ENCODE measurements at regions not wholly inside any gene's neighbourhood (a gene's known extent, or its start where the extent isn't known, plus 50 kb on each side); places are given as distances from the start of the nearest gene placed in this dataset.

GRCh38 chr15:62874959-62875625 is 167.5 kb upstream of the TPM1 start:
- intact Hi-C loops (cut with micrococcal nuclease) = no loop called here

DNA sequence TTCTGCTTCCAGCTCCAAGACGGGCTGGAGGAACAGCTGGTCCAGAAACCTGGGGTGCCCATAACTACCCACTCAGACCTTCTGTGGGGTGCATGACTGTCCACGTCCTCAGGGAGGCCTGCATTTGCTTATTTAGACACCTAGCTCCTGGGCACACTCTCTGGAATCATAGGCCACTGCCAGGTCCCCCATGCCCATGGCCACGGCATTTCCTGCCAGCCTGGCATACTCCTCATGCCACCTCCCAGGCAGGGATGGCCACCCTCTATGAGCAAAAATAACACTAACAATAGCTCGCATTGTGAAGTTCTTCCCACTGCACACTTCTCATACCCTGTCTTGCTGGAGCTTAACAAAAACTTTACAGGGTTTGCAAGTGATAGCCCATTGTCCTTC is 166.9 kb upstream of the TPM1 start:
- intact Hi-C loops (cut with micrococcal nuclease) = no loop called here

- intact Hi-C loops (cut with micrococcal nuclease) = no loop called here
Measured at GRCh38 chr15:62877276-62877857, 165.2 kb upstream of the TPM1 start.

- intact Hi-C loops (cut with micrococcal nuclease) = no loop called here
Measured at GRCh38 chr15:62878070-62878469, 164.5 kb upstream of the TPM1 start.

DNA sequence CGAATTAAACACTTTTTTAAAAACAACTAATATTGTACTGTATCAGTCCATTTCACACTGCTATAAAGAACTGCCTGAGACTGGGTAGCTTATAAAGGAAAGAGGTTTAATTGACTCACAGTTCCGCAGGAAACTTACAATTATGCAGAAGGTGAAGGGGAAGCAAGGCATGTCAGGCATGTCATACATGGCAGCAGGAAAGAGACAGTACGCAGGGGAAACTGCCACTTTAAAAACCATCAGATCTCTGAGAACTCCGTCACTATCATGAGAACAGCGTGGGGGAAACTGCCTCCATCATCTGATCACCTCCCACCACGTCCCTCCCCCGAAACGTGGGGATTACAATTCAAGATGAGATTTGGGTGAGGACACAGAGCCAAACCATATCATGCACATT is 162.8 kb upstream of the TPM1 start:
- intact Hi-C loops (cut with micrococcal nuclease) = loop anchor here (5.0 kb wide), 1 partner anchor 162 kb away; no protein-coding TSS in a partner anchor

DNA sequence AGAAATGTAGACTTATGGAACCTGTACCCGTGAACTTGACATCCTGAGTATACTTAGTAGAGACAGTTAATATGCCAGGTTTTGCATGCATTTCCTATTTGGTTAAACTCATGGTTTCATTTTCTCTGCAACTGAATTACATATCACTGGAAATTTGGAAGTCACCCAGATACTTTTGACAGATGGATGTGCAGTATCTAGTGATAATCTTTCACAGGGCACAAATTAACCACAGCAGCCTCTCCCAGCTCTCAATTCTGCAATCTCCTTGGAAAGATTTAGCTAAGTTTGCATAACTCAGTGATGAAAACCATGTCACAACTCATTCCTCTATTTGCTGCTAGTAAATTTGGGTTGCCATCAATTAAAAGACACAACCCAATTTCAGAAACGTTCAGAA is 162.3 kb upstream of the TPM1 start:
- intact Hi-C loops (cut with micrococcal nuclease) = loop anchor here (5.0 kb wide), 1 partner anchor 163 kb away; no protein-coding TSS in a partner anchor

- intact Hi-C loops (cut with micrococcal nuclease) = loop anchor here (5.0 kb wide), 1 partner anchor 164 kb away; no protein-coding TSS in a partner anchor
Measured at GRCh38 chr15:62881056-62881455, 161.5 kb upstream of the TPM1 start.

- intact Hi-C loops (cut with micrococcal nuclease) = loop anchor here (5.0 kb wide), 1 partner anchor 167 kb away; no protein-coding TSS in a partner anchor
Measured at GRCh38 chr15:62883938-62884479, 158.5 kb upstream of the TPM1 start.

DNA sequence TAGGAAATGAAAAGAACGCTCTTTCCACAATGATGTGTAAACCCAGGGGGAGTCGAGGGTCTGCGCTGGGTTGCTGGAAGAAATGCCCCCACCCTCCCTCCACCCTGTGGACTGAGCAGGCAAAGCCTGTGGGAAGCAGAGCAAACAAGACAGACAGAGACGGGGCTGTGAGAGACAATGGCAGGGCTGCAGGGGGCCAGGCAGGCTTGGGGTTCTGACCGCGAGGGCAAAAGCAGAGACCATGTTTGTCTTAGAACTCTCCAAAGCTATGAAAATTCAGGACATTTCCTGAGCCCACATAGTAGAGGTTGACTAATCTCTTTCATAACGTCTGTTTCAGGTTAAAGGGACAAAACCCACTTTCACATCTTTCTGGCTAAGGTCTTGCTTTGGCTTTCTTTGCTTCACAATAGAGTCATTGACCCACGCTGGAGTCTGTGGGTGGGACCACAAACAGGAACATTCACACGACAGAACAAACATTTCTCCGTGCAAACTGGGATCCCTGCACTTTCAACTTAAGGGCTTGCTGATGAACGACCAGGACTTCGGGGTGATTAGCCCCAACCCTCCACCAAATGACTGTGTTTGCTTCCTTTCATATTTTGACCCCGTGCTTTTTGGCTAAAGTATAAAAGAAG is 156.0 kb upstream of the TPM1 start:
- intact Hi-C loops (cut with micrococcal nuclease) = no loop called here

DNA sequence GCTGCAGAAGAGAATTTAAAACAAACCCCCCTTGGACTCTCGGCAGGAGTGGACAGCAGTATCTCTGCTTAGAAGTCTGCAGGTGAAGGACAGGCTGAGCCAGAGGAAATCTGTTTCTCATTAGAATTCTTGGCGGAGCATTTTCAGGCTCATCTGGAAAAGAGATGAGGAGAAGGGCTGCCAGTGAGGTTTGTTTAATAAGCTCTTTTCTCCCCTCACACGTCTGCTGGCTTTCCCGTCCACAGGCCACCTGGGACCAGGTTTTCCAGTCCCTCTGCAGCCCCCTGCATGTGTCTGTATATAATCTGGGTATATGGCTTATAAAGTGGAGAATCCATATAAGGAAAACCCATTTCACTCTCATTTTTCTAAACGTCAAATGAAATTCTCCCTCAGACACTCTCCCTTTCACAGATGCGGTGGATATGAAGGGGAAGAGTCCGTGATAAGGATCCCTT is 155.4 kb upstream of the TPM1 start:
- intact Hi-C loops (cut with micrococcal nuclease) = no loop called here

DNA sequence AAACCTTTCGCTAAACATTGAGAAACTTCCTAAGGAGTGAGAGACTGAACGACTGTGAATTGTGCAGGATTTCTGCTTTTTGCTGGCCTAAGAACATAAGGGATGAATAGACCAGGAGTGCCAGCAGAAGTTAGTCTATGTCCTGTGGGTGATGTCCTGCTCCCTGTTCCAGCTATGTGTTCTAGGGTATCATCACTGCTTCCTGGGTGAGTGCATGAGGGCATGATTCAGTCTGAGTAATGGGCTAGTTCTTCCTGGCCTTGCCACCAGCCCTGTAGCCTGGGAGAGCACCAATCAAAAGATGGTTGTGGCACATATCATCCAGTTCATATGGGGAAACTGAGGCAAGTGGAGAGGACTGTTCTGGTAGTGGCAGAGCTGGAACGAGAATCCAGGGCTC is 153.9 kb upstream of the TPM1 start:
- intact Hi-C loops (cut with micrococcal nuclease) = no loop called here

DNA sequence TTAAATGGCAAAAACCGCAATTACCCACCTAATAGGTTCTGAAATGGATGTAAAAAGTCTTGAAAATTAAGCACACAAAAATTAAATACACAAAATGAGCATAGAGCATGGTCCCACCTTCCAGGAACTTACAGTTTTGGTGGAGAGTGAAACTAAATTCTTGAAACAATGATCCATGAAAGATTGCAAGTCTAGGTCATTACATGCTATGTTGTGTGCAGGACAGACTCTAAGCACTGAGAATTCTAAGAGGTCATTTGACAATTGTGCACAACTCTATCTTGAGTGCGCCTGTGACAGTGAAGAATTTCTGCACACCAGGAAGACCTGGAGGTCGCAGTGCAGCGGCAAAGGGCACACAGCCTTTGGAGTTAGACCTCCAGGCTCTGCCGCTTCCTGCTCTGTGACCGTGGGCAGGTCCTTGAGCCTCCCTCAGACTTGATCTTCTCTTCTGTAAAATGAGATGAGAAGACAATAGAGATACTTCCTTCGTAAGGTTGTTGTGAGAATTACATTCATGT is 153.3 kb upstream of the TPM1 start:
- intact Hi-C loops (cut with micrococcal nuclease) = no loop called here

- intact Hi-C loops (cut with micrococcal nuclease) = no loop called here
Measured at GRCh38 chr15:62889734-62890505, 152.6 kb upstream of the TPM1 start.

DNA sequence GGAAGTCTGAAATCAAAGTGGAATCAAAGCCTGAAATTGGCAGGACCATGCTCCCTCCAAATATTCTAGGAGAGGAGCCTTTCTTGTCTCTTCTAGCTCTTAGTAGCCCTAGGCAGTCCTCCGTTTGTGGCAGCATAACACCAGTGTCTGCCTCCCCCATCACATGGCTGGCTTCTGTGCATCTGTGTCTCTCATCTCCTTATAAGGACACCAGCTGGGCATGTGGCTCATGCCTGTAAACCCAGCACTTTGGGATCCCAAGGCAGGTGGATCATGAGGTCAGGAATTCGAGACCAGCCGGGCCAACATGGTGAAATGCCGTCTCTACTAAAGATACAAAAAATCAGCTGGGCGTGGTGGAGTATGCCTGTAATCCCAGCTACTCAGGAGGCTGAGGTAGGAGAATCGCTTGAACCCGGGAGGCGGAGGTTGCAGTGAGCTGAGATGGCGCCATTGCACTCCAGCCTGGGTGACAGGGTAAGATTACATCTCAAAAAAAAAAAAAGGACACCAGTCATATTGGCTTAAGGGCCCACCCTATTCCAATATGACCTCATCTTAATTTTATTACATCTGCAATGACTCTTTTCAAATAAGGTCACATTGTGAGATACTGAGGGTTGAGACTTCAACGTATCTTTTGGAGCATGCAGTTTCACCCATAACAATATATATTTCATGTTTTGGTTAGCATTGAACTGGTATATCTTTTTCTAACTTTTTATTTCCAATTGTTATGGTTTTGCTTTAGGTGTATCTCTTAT is 148.0 kb upstream of the TPM1 start:
- intact Hi-C loops (cut with micrococcal nuclease) = no loop called here

- intact Hi-C loops (cut with micrococcal nuclease) = no loop called here
Measured at GRCh38 chr15:62895139-62895866, 147.2 kb upstream of the TPM1 start.

DNA sequence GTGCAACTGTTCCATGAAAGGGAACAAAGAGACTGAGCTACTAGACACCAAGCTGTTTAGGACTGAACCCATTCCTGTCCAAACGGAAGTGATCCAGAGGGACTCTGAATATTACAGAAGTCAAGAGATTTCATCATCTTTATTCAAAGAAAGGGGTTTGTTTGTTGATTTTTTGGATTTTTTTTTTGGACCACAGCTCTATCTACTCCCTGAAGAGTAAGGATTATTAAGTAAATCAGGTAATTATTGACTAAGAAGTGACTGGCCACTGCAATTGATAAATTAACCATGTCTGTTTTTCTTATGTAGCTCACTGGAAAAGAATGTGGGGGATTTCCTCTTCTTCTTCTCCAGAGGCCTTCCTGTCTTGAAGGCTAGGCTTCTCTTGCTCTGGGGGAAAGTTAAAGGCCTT is 146.6 kb upstream of the TPM1 start:
- intact Hi-C loops (cut with micrococcal nuclease) = no loop called here

- intact Hi-C loops (cut with micrococcal nuclease) = no loop called here
Measured at GRCh38 chr15:62896380-62896866, 146.1 kb upstream of the TPM1 start.

DNA sequence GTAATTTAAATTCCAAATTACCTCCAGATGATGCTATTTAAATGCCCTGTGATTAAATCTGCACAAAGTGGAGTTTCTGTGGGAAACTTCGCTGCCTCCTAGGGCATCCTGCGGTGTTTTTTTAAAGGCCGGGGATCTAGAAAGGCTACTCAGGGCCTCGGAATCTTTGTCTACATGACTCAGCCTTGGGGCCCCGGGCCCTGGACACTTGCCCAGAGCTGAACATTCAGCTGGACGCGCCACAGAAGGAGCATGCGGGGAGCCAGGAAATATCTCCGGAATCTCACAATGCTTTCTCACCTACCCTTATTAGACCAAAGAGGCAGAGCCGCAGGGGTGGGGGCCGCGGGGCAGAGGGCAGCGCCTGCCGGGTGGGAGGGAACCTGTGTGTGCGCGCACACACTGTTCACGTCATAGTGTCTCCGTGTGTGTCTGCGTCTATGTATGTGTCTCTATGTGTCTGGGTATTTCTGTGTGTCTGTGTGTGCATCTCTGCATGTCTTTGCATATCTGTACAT is 145.5 kb upstream of the TPM1 start:
- intact Hi-C loops (cut with micrococcal nuclease) = no loop called here

GRCh38 chr15:62897634-62898033 is 144.9 kb upstream of the TPM1 start:
- intact Hi-C loops (cut with micrococcal nuclease) = no loop called here
